ENCODE measurements at regions not wholly inside any gene's neighbourhood (a gene's known extent, or its start where the extent isn't known, plus 50 kb on each side); places are given as distances from the start of the nearest gene placed in this dataset.
"Not testable (repeated sequence)": the region's sequence is repeated elsewhere in the genome, so short reads cannot be mapped to it uniquely, and the experiment has no call there.

DNA sequence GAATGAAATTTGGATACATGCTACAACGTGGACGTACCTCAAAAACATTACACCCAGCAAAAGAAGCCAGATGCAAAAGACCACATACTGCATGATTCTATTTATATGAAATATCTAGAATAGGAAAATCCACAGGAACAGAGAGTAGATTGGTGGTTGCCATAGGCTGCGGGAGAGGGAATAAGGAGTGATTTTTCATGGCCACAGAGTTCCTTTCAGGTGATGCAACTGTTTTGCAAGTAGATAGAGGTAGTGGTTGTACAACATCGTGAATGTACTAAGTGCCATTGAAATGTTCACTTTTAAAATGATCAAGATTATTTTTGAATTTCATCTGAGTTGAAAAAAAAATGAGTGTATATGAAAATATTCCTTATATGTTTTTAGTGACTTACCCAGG lies 115.3 kb upstream of the RUNX1 start:
- intact Hi-C loops (cut with micrococcal nuclease), result no loop called here
- Mint-ChIP-seq H3K36me3 (ENCODE audit: insufficient read depth, unreplicated experiment) (no peaks in the 10 kb centered on the region), H3K9me3 (ENCODE audit: unreplicated experiment) (peaks cover 16% of the 10 kb centered on the region), H3K4me1 (ENCODE audit: insufficient read depth, unreplicated experiment) (peaks cover 44% of the 10 kb centered on the region), H3K4me3 (ENCODE audit: unreplicated experiment) (no peak overlapping the region), H3K27ac (ENCODE audit: low read depth, unreplicated experiment) (no peak overlapping the region), H3K27me3 (ENCODE audit: insufficient read depth, unreplicated experiment) (no peaks in the 10 kb centered on the region)
- TF ChIP-seq, protein P1, sequence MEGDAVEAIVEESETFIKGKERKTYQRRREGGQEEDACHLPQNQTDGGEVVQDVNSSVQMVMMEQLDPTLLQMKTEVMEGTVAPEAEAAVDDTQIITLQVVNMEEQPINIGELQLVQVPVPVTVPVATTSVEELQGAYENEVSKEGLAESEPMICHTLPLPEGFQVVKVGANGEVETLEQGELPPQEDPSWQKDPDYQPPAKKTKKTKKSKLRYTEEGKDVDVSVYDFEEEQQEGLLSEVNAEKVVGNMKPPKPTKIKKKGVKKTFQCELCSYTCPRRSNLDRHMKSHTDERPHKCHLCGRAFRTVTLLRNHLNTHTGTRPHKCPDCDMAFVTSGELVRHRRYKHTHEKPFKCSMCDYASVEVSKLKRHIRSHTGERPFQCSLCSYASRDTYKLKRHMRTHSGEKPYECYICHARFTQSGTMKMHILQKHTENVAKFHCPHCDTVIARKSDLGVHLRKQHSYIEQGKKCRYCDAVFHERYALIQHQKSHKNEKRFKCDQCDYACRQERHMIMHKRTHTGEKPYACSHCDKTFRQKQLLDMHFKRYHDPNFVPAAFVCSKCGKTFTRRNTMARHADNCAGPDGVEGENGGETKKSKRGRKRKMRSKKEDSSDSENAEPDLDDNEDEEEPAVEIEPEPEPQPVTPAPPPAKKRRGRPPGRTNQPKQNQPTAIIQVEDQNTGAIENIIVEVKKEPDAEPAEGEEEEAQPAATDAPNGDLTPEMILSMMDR (IDR thresholded peaks at IDR 0.05; ENCODE audit: unreplicated experiment), result no peak
- POLR2A ChIA-PET, result interaction anchor here (0.9 kb wide), 1 partner anchor 26 kb away, joined by 3 read pairs; no protein-coding TSS in a partner anchor
- CTCF ChIA-PET, result no interaction called here
- no TSS peak for BruUV-seq (replicated peaks)
- no peak for DNase-seq (ENCODE audit: unreplicated experiment)

DNA sequence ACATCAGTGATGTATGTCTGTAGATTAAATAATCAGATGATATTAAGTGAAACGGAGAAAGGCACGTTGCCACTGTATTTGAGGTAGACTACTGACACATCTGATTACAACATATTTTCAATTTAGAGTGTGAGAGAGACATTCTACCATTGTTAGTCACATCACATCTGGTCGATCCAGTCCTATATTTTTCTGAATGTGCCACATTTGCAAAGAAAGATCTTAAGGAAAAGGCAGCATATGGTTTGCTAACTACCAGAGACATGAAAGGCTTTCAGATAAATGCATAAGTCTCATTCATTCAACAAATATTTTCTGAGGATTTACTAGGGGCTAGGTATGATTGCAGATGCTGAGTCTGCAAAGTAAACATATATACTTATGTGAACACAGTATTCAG lies 114.3 kb upstream of the RUNX1 start:
- H3K27me3 Mint-ChIP-seq (ENCODE audit: insufficient read depth, unreplicated experiment), result no peaks in the 10 kb centered on the region
- POLR2A ChIA-PET, result interaction anchor here (0.7 to 2.0 kb wide), 5 partner anchors 26 to 236 kb away, joined by 3 to 5 read pairs (median 3); no protein-coding TSS in a partner anchor
- peaks cover 38% of the 10 kb centered on the region for H3K4me1 Mint-ChIP-seq (ENCODE audit: insufficient read depth, unreplicated experiment)
- TF ChIP-seq, protein P1 (IDR thresholded peaks at IDR 0.05; ENCODE audit: unreplicated experiment), result no peak
- H3K27ac Mint-ChIP-seq (ENCODE audit: low read depth, unreplicated experiment), result peak overlapping the region; percentile 71
- intact Hi-C loops (cut with micrococcal nuclease), result no loop called here
- BruUV-seq (replicated peaks), result no TSS peak
- CTCF ChIA-PET, result interaction anchor here (0.6 to 0.7 kb wide), 2 partner anchors 37 to 132 kb away, joined by 3 read pairs; no protein-coding TSS in a partner anchor
- no peaks in the 10 kb centered on the region for H3K36me3 Mint-ChIP-seq (ENCODE audit: insufficient read depth, unreplicated experiment)
- peak; percentile 36 for DNase-seq (ENCODE audit: unreplicated experiment)
- H3K4me3 Mint-ChIP-seq (ENCODE audit: unreplicated experiment), result no peak overlapping the region
- H3K9me3 Mint-ChIP-seq (ENCODE audit: unreplicated experiment), result peaks cover 20% of the 10 kb centered on the region

DNA sequence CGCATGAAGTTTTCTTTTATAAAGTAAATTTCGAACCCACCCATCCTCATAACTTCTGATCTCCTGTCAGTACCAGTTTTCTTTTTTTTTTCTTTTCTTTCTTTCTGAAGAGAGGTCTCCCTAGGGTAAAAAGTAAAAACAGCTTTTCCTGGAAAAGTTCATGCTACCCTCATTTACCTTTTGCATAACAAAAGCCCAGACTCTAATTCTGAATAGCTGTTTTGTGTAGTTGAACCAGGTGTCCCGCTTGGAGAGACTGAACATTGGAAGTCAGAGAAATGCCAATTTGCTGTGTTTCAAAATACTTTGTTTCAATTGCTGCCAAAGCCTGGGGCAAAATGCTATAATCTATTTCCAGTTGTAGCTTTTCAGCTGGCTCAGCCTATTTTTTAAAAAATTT lies 113.7 kb upstream of the RUNX1 start:
- ChIA-PET CTCF (interaction anchor here (0.7 kb wide), 1 partner anchor 38 kb away, joined by 3 read pairs; no protein-coding TSS in a partner anchor), POLR2A (interaction anchor here (0.6 to 2.0 kb wide), 5 partner anchors 26 to 533 kb away, joined by 3 to 5 read pairs (median 3); no protein-coding TSS in a partner anchor)
- TF ChIP-seq, protein P1 (IDR thresholded peaks at IDR 0.05; ENCODE audit: unreplicated experiment), result no peak
- intact Hi-C loops (cut with micrococcal nuclease), result no loop called here
- peaks cover 21% of the 10 kb centered on the region for H3K9me3 Mint-ChIP-seq (ENCODE audit: unreplicated experiment)
- no peak for DNase-seq (ENCODE audit: unreplicated experiment)
- no peaks in the 10 kb centered on the region for H3K36me3 Mint-ChIP-seq (ENCODE audit: insufficient read depth, unreplicated experiment)
- H3K4me3 Mint-ChIP-seq (ENCODE audit: unreplicated experiment), result no peak overlapping the region
- peak overlapping the region; percentile 71 for H3K27ac Mint-ChIP-seq (ENCODE audit: low read depth, unreplicated experiment)
- H3K4me1 Mint-ChIP-seq (ENCODE audit: insufficient read depth, unreplicated experiment), result peaks cover 32% of the 10 kb centered on the region
- H3K27me3 Mint-ChIP-seq (ENCODE audit: insufficient read depth, unreplicated experiment), result no peaks in the 10 kb centered on the region
- BruUV-seq (replicated peaks), result no TSS peak

DNA sequence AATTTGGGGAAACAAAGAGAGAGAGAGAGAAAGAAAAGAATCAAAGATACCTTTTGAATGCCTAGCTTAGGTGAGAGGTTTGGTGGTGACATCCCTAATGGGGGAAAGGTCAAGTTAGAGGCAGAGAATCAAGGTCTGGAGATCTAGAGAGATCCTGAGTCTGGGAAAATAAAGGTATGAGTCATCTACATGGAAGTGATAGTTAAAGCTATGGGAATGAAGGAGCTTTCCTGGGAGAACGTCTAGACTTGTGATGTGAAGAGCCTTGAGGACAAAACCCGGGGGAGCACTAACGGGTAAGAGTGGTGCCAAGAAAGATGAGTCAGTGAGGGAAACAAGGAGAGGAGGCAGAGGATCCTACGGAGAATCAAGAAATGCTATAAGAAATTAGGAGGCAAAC lies 110.8 kb upstream of the RUNX1 start:
- Mint-ChIP-seq H3K4me1 (ENCODE audit: insufficient read depth, unreplicated experiment) (peaks cover 32% of the 10 kb centered on the region), H3K27me3 (ENCODE audit: insufficient read depth, unreplicated experiment) (no peaks in the 10 kb centered on the region), H3K9me3 (ENCODE audit: unreplicated experiment) (peaks cover 24% of the 10 kb centered on the region), H3K36me3 (ENCODE audit: insufficient read depth, unreplicated experiment) (no peaks in the 10 kb centered on the region), H3K27ac (ENCODE audit: low read depth, unreplicated experiment) (peak overlapping the region; percentile 37), H3K4me3 (ENCODE audit: unreplicated experiment) (no peak overlapping the region)
- ChIA-PET CTCF (interaction anchor here (0.9 to 1.6 kb wide), 3 partner anchors 11 to 414 kb away, joined by 3 read pairs; no protein-coding TSS in a partner anchor), POLR2A (interaction anchor here (0.7 to 0.8 kb wide), 2 partner anchors 133 to 252 kb away, joined by 3 to 4 read pairs; no protein-coding TSS in a partner anchor)
- no TSS peak for BruUV-seq (replicated peaks)
- DNase-seq (ENCODE audit: unreplicated experiment), result peak; percentile 81
- TF ChIP-seq, protein P1 (IDR thresholded peaks at IDR 0.05; ENCODE audit: unreplicated experiment), result no peak
- intact Hi-C loops (cut with micrococcal nuclease), result no loop called here

DNA sequence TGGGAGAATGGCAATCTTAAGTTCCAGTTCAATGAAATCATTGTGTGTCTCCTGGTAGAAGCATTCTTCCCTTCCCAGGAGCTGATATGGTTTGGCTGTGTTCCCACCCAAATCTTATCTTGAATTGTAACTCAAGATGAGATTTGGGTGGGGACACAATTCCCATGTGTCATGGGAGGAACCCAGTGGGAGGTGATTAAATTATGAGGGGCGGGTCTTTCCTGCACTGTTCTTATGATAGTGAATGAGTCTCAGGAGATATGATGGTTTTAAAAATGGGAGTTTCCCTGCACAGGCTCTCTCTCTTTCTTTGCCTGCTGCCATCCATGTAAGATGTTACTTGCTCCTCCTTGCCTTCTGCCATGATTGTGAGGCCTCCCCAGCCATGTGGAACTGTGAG lies 108.3 kb upstream of the RUNX1 start:
- H3K36me3 Mint-ChIP-seq (ENCODE audit: insufficient read depth, unreplicated experiment); BruUV-seq (replicated peaks); H3K27me3 Mint-ChIP-seq (ENCODE audit: insufficient read depth, unreplicated experiment); CTCF ChIA-PET; DNase-seq (ENCODE audit: unreplicated experiment); intact Hi-C loops (cut with micrococcal nuclease); H3K4me3 Mint-ChIP-seq (ENCODE audit: unreplicated experiment); H3K27ac Mint-ChIP-seq (ENCODE audit: low read depth, unreplicated experiment): not testable (repeated sequence)
- H3K4me1 Mint-ChIP-seq (ENCODE audit: insufficient read depth, unreplicated experiment), result peaks cover 14% of the 10 kb centered on the region
- peaks cover 24% of the 10 kb centered on the region for H3K9me3 Mint-ChIP-seq (ENCODE audit: unreplicated experiment)
- POLR2A ChIA-PET, result interaction anchor here (0.7 kb wide), 1 partner anchor 32 kb away, joined by 3 read pairs; no protein-coding TSS in a partner anchor

Data from MCF 10A (cell line).